Upper lobe of left lung (tissue), 4 donors: ENCODE measurements at regions not wholly inside any gene's neighbourhood (a gene's known extent, or its start where the extent isn't known, plus 50 kb on each side); places are given as distances from the start of the nearest gene placed in this dataset.

ENCODE experiments used
- EP300 ChIP-seq, 4 donors: sonication (generic); formaldehyde crosslinking; IDR thresholded peaks; one replicate each; pipeline ENCODE4 v1.5.1; 2017; ENCODE audit warnings: antibody characterized with exemption in 4 of 4, control low read depth in 2 of 4
- POLR2A ChIP-seq, 4 donors: fragments of 450-650 bp; IDR thresholded peaks; one replicate each; pipeline ENCODE4 v1.5.1; 2016 to 2017; ENCODE audit warnings: antibody characterized with exemption in 4 of 4, mild to moderate bottlenecking in 2 of 4

DNA sequence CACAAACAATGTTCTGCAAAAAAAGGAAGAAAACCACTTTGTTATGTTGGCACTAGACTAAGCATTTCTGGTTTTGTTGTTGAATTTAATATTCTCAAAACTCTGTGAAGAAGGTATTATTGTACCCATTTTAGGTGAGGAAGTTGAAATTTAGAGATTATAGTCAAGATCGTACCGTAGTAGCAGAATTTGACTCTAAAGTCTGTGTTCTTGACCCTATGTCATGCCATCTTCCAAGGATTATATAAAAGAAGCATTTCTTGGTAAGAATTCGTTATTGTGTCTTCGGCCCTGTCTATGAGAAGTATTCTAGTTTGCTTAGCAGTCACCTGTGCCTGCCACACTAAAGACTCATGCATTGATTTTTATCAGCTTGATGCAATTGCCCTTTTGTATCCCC lies 104.4 kb upstream of the MAP9 start:
- TF ChIP-seq EP300 (IDR thresholded peaks at IDR 0.05) (no peak), POLR2A (IDR thresholded peaks at IDR 0.05) (no peak)
